Lower lobe of right lung (tissue), 2 donors: ENCODE measurements at regions not wholly inside any gene's neighbourhood (a gene's known extent, or its start where the extent isn't known, plus 50 kb on each side); places are given as distances from the start of the nearest gene placed in this dataset.

Source experiments
- ATAC-seq, 2 donors: fragments of 200-7000 bp; cut with Tn5 transposase; one replicate each; pipeline ENCODE4 v1.9.1; 2020 to 2022; ENCODE audit warnings: mild to moderate bottlenecking in 2 of 2, moderate library complexity in 2 of 2
- DNase-seq: peaks from one replicate; pipeline ENCODE4 v3.0.0-alpha.2; 2020
- H3K27ac ChIP-seq: fragments of 200-600 bp; one replicate; pipeline ENCODE4 v1.8.0; 2022
- H3K27me3 ChIP-seq: fragments of 200-600 bp; one replicate; pipeline ENCODE4 v1.8.0; 2022; ENCODE audit warnings: low read depth
- H3K36me3 ChIP-seq: fragments of 200-600 bp; one replicate; pipeline ENCODE4 v1.8.0; 2022; ENCODE audit warnings: mild to moderate bottlenecking
- H3K4me1 ChIP-seq: fragments of 200-600 bp; one replicate; pipeline ENCODE4 v1.8.0; 2022
- H3K4me3 ChIP-seq: fragments of 200-600 bp; one replicate; pipeline ENCODE4 v1.8.0; 2022; ENCODE audit warnings: mild to moderate bottlenecking
- H3K9me3 ChIP-seq: fragments of 200-600 bp; one replicate; pipeline ENCODE4 v1.8.0; 2022
- CTCF ChIP-seq: fragments of 200-600 bp; IDR thresholded peaks from one replicate; pipeline ENCODE4 v1.8.0; 2022; ENCODE audit warnings: antibody characterized with exemption, mild to moderate bottlenecking
- intact Hi-C: fragments of 100-400 bp; cut with DNase I; formaldehyde crosslinking; loops from one replicate; pipeline ENCODE4 v1.11.0; 2022
- donor health status: DM: no; HTN: yes; CAD: no; lungs with severe emphysema.

GRCh38 chr1:184889902-184890301, 84.4 kb downstream of the NIBAN1 start:
- Histone ChIP-seq H3K9me3 (no peaks in the 10 kb centered on the region), H3K36me3 (no peaks in the 10 kb centered on the region), H3K27me3 (no peaks in the 10 kb centered on the region), H3K27ac (no peak overlapping the region), H3K4me3 (no peak overlapping the region), H3K4me1 (peaks cover 17% of the 10 kb centered on the region)
- DNase-seq (no peak), ATAC-seq (no peak)
- TF ChIP-seq CTCF: no peak
- intact Hi-C loops: no loop called here

GRCh38 chr1:184889166-184889565, 85.1 kb downstream of the NIBAN1 start:
- Histone ChIP-seq H3K27ac (no peak overlapping the region), H3K4me1 (peaks cover 17% of the 10 kb centered on the region), H3K9me3 (no peaks in the 10 kb centered on the region), H3K36me3 (no peaks in the 10 kb centered on the region), H3K4me3 (no peak overlapping the region), H3K27me3 (no peaks in the 10 kb centered on the region)
- DNase-seq (no peak), ATAC-seq (no peak)
- intact Hi-C loops: no loop called here
- TF ChIP-seq CTCF: no peak

- Histone ChIP-seq H3K36me3 (no peaks in the 10 kb centered on the region), H3K27me3 (no peaks in the 10 kb centered on the region), H3K9me3 (no peaks in the 10 kb centered on the region), H3K27ac (no peak overlapping the region), H3K4me3 (no peak overlapping the region), H3K4me1 (peaks cover 17% of the 10 kb centered on the region)
- DNase-seq (no peak), ATAC-seq (no peak)
- intact Hi-C loops: no loop called here
- no peak for TF ChIP-seq CTCF
Observed at GRCh38 chr1:184888505-184888904, 85.8 kb downstream of the NIBAN1 start.

- Histone ChIP-seq H3K27me3 (no peaks in the 10 kb centered on the region), H3K36me3 (no peaks in the 10 kb centered on the region), H3K9me3 (no peaks in the 10 kb centered on the region), H3K4me3 (no peak overlapping the region), H3K27ac (no peak overlapping the region), H3K4me1 (peaks cover 7% of the 10 kb centered on the region)
- TF ChIP-seq CTCF: no peak
- DNase-seq (no peak), ATAC-seq (no peak)
- intact Hi-C loops: no loop called here
Observed at GRCh38 chr1:184882957-184883815, 91.1 kb downstream of the NIBAN1 start.

GRCh38 chr1:184881941-184882913, 92.1 kb downstream of the NIBAN1 start:
- H3K9me3 ChIP-seq: no peaks in the 10 kb centered on the region
- H3K27me3 ChIP-seq: no peaks in the 10 kb centered on the region
- TF ChIP-seq CTCF: no peak
- H3K4me1 ChIP-seq: peaks cover 7% of the 10 kb centered on the region
- ATAC-seq (no peak), DNase-seq (no peak)
- no peaks in the 10 kb centered on the region for H3K36me3 ChIP-seq
- H3K4me3 ChIP-seq: no peak overlapping the region
- H3K27ac ChIP-seq: no peak overlapping the region
- intact Hi-C loops: no loop called here
